ENCODE measurements at regions not wholly inside any gene's neighbourhood (a gene's known extent, or its start where the extent isn't known, plus 50 kb on each side); places are given as distances from the start of the nearest gene placed in this dataset.

GRCh38 chr6:21972516-21972915 is 324.3 kb downstream of the PRL start:
- TF ChIP-seq REST (IDR thresholded peaks at IDR 0.05; ENCODE audit: insufficient read depth in 1 of 2, low read depth in 2 of 2, low read length in 1 of 2): no peak
- TF ChIP-seq TCF7L2 (IDR thresholded peaks at IDR 0.05; ENCODE audit: low read depth, low read length): no peak
- ATAC-seq (no peak), DNase-seq (ENCODE audit: low read depth, low spot score) (no peak)
- H3K4me3 ChIP-seq (ENCODE audit: low read depth in 2 of 2, low read length in 2 of 2): no peak overlapping the region
- no TSS peak for BruUV-seq (replicated peaks)
- H3K9me3 ChIP-seq (ENCODE audit: control insufficient read depth, insufficient read depth, low read depth, low read length): no peaks in the 10 kb centered on the region
- H3K27me3 ChIP-seq (ENCODE audit: control insufficient read depth, insufficient read depth, low read length): no peaks in the 10 kb centered on the region
- in situ Hi-C loops (cut with HindIII; ENCODE audit: low pct_unique_long_range_greater_than_20kb, low sequenced_read_pairs) (no loop called here), intact Hi-C loops (cut with micrococcal nuclease; ENCODE audit: unreplicated experiment) (no loop called here)
- no peaks in the 10 kb centered on the region; the same call in 1 of the 2 replicates for H3K4me1 ChIP-seq (ENCODE audit: control insufficient read depth, insufficient read depth, low read length)
- no peak overlapping the region for H3K27ac ChIP-seq (ENCODE audit: low read length)
- ChIA-PET POLR2A (no interaction called here), CTCF (no interaction called here)
- H3K36me3 ChIP-seq (ENCODE audit: control insufficient read depth, insufficient read depth, low read length): no peaks in the 10 kb centered on the region

- H3K36me3 ChIP-seq (ENCODE audit: control insufficient read depth, insufficient read depth, low read length): no peaks in the 10 kb centered on the region
- ATAC-seq: no peak
- H3K27ac ChIP-seq (ENCODE audit: low read length): no peak overlapping the region
- no peaks in the 10 kb centered on the region for H3K4me1 ChIP-seq (ENCODE audit: control insufficient read depth, insufficient read depth, low read length)
- TF ChIP-seq POLR2AphosphoS5 (IDR thresholded peaks at IDR 0.05; ENCODE audit: low read depth, low read length): no peak
- no peak for TF ChIP-seq SIN3A (IDR thresholded peaks at IDR 0.05; ENCODE audit: borderline replicate concordance, insufficient read depth, low read depth, low read length)
- TF ChIP-seq REST (IDR thresholded peaks at IDR 0.05; ENCODE audit: insufficient read depth in 1 of 2, low read depth in 2 of 2, low read length in 1 of 2): no peak
- TF ChIP-seq, protein P1, sequence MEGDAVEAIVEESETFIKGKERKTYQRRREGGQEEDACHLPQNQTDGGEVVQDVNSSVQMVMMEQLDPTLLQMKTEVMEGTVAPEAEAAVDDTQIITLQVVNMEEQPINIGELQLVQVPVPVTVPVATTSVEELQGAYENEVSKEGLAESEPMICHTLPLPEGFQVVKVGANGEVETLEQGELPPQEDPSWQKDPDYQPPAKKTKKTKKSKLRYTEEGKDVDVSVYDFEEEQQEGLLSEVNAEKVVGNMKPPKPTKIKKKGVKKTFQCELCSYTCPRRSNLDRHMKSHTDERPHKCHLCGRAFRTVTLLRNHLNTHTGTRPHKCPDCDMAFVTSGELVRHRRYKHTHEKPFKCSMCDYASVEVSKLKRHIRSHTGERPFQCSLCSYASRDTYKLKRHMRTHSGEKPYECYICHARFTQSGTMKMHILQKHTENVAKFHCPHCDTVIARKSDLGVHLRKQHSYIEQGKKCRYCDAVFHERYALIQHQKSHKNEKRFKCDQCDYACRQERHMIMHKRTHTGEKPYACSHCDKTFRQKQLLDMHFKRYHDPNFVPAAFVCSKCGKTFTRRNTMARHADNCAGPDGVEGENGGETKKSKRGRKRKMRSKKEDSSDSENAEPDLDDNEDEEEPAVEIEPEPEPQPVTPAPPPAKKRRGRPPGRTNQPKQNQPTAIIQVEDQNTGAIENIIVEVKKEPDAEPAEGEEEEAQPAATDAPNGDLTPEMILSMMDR (IDR thresholded peaks at IDR 0.05): no peak
- TF ChIP-seq TCF7L2 (IDR thresholded peaks at IDR 0.05; ENCODE audit: low read depth, low read length): no peak
- no peak for DNase-seq (ENCODE audit: low read depth, low spot score)
- H3K27me3 ChIP-seq (ENCODE audit: control insufficient read depth, insufficient read depth, low read length): no peaks in the 10 kb centered on the region
- ChIA-PET POLR2A (no interaction called here), CTCF (no interaction called here)
- intact Hi-C loops (cut with micrococcal nuclease; ENCODE audit: unreplicated experiment): no loop called here
- no TSS peak for BruUV-seq (replicated peaks)
- H3K4me3 ChIP-seq (ENCODE audit: low read depth in 2 of 2, low read length in 2 of 2): no peak overlapping the region
- H3K9me3 ChIP-seq (ENCODE audit: control insufficient read depth, insufficient read depth, low read depth, low read length): no peaks in the 10 kb centered on the region
- in situ Hi-C loops (cut with HindIII; ENCODE audit: low pct_unique_long_range_greater_than_20kb, low sequenced_read_pairs): no loop called here
Measured at GRCh38 chr6:21977346-21977745, 319.5 kb downstream of the PRL start.
